Activated CD4-positive, alpha-beta T cell treated with anti-CD3 and anti-CD28 coated beads for 48 hours (primary cell): ENCODE measurements at regions not wholly inside any gene's neighbourhood (a gene's known extent, or its start where the extent isn't known, plus 50 kb on each side); places are given as distances from the start of the nearest gene placed in this dataset.

Source experiments
- DNase-seq: peaks from one replicate; pipeline ENCODE4 v3.0.0-alpha.2; 2020

DNA sequence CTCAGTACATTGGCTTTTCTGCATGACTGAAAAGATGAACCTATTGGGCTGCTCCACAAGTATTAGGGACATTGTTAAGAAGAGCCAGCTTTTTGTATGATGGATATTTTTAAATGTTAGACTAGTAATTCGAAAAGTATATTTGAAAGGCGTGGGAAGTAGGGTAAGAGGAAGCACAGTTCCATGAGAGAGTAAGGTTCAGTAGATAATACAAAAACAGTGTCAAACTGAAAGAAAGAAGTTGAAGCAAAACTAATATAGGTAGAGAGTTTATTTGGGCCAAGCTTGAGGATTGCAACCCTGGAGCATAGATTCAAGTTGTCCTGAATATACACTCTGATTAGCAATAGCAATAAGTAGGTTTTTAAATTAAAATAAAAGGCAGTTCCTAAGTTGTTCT lies 193.9 kb downstream of the RASSF9 start:
- DNase-seq, result no peak

DNA sequence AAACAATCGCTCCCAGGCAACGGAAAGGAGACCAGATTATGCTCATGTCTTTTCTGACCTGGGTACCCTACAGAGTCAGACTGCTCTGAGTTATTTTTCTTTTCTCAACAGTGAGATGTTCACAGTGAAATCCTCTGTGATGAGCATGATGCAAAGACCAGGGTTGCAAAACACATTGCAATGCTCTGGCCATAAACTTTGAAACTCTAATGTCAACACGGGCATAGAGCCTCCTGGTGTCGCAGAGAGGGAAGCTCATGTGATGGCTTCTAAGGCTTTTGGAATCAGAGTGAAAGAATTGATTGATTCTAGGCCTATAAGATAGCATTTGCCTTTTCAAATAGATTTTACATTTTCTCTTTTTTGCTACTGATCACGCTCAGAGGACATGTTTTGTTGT lies 193.4 kb downstream of the RASSF9 start:
- no peak for DNase-seq

DNA sequence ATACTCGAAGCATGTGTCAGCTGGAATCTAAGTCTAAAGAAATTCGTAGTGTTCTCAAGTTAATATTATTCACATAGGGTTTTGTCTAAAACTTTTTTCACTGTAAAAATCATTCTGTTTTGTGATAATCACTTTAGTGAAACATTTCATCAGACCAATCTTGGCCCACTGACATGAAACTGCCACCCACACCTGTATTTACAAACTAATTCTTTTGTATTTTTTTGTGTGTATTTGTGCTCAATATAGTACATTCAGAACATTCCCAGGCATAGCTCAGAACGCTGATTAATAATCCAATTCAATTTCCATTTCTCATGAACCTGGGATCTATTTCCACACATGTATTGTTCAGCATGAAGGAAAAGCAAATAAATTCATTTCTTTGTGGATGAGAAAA lies 191.7 kb downstream of the RASSF9 start:
- DNase-seq, result no peak

DNA sequence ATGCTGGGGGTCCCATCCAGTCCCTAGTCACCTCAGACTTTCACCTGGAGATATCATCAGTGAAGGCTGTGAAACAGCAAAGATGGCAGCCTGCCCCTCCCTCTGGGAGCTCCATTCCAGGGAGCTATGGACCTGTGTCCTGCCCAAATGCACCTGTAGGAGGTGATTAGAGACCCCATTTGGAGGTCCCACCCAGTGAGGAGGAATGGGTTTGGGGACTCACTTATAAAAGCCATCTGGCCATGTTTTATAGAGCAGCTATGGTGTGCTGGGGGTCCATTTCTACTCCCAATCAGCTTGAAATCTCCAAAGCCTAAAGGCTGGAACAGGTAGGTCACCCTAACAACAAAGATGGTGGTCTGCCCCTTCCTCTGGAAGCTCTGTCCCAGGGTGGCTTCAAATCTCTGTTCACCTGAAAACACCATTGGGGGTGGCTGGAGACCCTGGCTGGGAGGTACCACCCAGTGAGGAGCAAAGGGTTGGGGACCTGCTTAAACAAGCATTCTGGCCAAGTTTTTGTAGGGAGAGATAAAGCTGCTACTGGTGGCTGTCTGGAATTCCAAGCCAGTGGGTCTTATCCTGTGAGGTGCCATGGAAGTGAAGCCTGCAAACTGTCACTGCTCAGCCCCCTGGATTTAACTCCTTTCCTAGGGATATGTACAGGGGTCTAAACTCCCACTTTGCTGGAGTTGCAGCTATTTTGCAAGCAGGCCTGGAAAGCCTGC lies 182.3 kb downstream of the RASSF9 start:
- no peak for DNase-seq

DNA sequence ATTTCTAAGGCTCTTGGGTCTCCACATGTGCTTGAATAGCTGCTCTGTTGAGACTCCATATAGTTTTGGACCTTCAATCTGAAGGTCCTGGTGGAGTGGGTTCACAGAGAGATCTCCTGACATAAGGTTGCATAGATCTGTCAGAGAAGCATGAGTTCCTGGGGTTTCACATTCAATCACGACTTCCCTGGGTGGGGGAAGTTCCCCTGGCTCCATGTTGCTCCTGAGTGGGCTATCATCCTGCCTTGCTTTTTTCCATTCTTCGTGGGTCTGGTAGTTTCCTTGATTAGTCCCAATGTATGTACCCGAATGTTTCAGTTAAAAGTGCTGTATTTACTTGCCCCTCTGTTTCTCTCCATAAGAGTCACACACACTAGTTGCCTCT lies 181.8 kb downstream of the RASSF9 start:
- no peak for DNase-seq

DNA sequence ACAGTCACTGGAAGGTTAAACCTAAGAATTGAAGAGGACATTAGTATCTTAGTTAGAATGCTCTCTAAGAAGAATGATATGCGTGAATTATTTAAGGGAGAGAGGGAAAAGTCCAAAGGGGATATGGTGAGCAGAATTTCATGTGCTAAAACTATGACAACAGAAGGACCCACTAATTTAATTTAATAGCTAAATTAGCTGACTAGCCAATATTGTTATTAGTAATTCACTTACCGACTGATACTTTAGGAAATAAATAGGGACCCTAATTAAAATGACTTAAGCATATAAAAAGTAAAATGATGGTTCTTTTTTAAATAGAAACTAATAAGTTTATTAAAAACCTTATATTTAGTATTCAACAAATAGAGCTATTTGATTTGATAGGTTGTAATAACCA lies 179.6 kb downstream of the RASSF9 start:
- no peak for DNase-seq

DNA sequence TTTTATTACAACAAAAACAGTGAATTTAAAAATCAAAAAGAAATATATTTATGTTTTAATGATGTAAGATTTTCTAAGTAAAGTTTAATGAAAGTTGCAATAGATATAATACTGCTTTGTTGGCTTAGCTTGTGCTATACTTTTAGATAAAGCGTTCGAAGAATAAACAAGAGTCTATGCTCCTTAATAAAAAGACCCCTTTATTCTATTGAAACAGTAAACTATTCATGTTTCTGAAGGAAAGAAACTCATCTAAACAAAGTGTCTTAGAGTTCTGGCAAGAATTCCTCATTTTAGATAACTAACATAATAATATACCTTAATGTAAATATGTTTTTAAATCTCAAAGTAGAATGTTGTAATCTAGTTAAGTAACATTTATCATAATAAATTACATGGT lies 179.0 kb downstream of the RASSF9 start:
- no peak for DNase-seq

DNA sequence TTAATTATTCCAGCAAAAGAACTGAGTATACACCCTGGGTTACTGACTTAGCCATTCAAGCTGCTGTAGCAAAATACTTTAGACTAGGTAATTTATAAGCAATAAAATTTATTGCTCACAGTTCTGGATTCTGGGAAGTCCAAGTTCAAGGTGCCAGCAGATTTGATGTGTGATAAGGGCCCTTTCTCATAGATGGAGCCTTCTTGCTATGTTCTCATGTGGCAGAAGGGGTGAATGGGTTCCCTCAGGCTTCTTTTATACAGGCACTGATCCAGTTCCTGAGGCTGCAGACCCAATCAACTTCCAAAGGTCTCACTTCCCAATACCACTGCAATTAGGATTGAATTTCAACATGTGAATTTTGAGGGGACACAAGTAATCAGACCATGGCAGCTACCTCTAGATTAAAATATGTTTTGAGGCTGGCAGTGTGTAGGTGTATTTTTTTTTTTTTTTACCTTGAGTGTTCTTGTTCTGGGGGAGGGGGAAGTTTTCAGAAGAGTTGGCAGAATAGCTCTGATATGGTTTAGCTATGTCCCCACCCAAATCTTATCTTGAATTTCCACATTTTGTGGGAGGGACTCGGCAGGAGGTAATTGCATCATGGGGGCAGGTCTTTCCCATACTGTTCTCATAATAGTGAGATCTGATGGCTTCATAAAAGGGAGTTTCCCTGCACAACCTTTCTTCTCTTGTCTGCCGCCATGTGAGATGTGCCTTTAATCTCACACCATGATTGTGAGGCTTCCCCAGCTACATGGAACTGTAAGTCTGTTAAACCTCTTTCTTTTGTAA lies 178.2 kb downstream of the RASSF9 start:
- no peak for DNase-seq

DNA sequence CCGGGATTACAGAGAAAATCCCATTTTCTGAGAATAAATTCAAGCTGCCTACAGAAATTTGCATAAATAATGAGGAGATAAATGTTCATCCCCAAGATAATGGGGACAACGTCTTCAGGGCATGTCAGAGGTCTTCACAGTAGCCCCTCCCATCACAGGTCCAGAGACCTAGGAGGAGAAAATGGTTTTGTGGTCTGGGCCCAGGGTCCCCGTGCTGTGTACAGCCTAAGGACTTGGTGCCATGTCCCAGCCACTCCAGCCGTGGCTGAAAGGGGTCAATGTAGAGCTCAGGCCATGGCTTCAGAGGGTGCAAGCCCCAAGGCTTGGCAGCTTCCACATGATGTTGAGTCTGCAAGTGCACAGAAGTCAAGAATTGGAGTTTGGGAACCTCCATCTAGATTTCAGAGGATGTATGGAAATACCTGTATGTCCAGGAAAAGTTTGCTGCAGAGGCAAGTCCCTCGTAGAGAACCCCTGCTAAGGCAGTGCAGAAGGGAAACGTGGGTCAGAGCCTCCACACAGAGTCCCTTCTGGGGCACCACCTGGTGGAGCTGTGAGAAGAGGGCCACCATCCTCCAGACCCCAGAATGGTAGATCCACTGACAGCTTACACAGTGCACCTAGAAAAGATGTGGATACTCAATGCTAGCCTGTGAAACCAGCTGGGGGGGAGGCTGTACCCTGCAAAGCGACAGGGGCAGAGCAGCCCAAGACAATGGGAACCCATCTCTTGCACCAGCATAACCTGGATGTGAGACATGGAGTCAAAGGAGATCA lies 176.3 kb downstream of the RASSF9 start:
- no peak for DNase-seq

DNA sequence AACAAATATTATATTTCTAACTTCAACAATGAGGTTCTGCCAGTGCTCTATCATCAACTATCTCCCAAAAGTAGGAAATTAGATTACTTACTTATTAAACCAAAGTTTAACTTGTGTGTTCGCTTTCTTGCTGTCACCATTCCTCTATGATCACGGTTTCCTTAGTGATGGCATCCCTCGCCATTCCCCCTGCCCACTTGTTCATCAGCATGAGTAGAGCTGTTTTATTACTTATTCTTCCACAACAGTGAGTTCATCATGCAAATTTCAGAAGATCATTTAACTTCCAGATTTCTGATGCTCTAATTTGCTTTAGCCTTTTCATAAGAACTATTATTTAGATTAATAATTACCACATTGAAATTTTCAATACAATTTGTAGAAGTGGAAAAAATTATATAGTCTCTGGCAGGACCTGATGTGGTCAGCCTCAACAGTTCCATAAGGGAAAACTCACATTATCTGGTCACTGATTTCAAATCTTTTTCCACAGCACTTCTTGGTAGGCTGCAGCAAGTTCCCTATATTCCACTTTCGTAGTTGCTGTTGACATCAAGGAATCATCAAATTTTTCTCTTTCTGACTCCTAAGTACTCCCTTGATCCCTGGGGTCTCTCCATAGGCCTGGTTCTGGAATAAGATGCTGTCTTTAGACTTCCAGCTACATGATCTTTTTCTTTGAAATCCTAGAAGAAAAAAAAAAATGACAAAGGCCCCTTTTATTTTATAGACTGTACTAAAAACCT lies 174.6 kb downstream of the RASSF9 start:
- no peak for DNase-seq

DNA sequence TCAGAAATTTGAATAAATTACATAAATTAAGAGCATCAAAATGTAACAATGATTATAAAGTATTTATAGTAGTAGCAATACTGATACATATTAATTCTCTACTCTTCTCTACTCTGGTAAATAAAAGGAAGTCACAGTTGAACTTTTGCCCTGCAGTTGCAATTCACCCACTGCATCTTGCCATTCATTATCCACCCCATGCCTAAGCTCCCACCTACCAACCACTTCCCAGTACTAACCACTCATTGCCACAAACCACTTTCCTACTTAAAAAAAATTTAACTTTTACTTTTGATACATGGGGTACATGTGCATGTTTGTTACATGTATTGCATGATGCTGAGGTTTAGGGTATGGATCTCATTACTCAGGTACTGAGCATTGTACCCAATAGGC lies 174.0 kb downstream of the RASSF9 start:
- no peak for DNase-seq

DNA sequence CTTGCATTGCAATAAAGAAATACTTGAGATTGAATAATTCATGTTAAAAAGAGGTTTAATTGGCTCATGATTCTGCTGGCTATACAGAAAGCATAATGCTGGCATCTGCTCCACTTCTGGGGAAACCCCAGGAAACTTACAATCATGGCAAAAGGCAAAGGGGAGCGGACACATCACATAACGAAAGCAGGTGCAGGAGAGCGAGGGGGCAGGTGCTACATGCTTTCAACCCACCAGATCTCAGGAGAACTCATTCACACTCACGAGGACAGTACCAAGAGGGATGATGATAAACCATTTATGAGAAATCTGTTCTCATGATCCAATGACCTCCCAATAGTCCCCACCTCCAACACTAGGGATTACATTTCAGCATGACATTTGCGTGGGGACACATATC lies 172.6 kb downstream of the RASSF9 start:
- no peak for DNase-seq

DNA sequence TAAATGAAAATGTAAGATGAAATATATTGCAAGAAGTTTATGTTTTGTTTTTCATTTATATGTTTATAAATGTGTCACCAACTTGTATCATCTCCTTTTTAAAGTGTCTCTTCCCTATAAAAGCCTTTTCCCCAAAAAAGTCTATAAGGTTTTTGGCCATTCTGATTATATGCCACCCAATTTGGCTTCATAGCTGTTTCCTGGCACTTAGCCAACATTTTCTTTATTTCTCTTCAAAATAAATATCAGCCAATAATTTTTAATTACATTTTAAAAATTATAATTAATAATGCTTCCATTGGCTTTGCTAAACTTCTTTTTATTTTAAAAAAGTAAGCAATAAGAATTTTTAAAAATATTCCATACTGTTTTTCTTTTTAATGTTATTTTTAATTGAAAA lies 171.8 kb downstream of the RASSF9 start:
- DNase-seq, result no peak

DNA sequence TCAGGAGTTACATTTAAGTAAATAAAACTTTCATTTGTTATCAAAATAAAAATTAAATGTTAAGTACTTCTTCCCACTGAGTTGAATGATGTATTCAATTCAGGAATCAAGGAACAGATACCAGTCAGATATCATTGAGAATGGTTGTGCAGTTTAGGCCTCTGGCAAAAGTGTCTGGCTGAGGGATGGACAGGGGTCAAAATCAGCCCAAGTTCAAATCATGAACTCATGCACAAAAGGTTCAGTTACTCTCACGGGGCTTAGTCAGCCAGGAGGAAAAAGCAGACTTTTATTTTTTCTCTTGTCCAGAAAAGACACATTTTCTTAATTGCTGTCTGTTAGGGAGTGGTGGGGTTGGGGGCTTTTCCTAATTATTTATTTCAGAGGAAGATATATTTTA lies 166.3 kb downstream of the RASSF9 start:
- no peak for DNase-seq

DNA sequence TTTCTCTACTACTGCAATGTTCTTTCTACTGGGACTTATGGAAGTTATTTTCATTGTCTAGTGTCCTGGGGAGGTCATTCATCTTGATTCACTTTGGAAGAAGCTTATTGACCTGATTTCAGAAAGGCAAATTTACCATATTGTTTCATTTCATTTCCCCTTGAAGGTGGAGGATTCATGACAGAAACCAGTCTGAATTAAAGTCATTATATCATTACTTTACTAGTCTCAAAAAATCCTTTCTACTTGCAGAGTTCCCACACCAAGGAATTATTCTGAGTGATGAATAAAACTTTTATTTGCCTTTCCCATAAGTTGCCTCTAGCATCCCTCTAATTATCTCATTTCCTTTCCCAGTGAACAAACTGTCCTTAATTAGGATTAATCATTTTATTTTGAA lies 163.8 kb downstream of the RASSF9 start:
- DNase-seq, result no peak

DNA sequence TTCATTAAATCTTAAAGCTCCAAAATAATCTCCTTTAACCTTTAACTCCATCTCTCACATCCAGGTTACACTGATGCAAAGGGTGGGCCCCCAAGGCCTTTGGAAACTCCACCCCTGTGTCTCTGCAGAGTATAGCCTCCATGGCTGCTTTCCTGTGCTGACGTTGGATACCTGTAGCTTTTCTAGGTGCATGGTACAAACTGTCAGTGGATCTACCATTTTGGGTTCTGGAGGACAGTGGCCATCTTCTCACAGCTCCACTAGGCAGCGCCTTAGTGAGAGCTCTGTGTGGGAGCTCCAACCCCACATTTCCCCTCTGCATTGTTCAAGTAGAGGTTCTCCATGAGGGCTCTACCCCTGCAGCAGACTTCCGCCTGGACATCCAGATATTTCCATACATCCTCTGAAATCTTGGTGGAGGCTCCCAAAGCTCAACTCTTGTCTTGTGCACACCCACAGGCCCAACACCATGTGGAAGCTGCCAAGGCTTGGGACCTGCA lies 162.2 kb downstream of the RASSF9 start:
- DNase-seq, result no peak

DNA sequence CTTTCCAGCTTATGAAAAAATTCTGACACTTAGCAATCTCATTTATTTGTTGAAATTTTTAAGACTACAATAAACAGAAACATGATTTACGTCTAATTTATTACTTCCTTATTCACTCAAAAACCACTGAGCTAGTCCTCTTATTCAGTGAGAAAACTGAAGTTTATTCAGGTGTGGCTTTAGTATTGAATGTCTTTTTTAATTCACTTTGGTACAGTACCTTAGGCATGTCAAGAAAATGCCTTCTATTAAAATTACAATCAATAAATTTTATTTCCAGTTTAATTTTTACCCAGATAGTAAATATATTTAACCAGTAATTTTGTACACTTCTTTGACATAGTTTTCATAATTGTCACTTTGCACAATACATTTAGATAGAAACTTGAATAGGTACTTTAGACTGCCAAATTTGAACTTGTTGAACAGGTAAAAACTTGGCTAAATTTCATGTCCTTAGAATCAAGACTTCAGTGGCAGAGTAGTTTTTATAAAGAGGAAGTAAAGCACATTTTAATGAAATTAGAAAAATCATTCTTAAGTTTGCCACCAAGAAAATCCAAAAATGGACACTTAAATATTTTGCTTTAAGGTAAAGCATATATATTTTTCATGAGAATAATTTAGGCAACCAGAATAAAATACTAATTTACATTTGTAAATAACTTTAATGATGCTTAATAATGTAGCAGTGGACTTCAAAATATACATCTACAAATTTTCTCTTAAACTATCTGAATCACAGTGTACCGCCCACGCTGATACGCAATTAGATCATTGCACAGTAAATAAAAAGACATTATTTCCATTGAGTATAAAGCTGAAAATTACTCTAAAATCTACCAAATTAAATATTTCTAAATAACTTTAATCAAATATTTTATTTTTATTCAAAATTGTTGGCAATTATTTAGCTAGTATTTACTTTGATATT lies 159.1 kb downstream of the RASSF9 start:
- DNase-seq, result no peak

DNA sequence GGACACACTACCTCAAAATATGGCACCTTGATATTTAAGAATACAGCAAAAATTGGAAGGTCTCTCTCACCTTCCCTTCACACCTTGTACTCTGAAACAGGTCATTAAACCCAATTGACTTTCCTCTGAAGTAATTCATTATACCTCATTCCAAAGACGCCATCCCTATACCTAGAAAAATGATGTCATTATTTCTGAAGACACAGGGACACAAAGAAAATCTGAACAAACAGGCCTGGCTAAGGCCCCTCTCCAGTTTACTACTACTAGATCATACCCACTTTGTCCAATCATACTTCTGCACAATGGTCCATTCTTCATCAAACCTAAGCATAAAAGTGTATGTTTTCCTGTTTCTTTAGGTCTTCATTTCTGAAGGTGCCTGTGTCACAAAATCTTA lies 156.9 kb downstream of the RASSF9 start:
- no peak for DNase-seq

DNA sequence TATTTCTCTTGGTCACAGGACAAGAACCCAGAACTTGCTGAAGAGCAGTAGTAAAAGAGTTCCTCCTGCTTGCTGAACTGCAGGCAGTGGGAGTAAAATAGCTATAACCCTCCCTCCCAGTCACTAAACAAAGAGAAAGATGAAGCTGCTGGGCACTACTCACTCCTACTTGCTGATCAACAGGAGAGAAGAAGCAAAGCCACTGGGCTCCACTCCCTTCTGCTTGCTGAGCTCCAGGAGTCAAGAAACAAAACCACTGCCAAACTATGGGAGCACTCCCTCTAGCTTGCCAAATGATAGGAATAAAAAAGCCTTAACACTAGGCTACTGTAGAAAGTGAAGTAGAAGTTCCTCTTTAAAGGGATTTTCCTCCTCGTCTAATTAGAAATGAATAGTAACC lies 155.3 kb downstream of the RASSF9 start:
- DNase-seq, result no peak

DNA sequence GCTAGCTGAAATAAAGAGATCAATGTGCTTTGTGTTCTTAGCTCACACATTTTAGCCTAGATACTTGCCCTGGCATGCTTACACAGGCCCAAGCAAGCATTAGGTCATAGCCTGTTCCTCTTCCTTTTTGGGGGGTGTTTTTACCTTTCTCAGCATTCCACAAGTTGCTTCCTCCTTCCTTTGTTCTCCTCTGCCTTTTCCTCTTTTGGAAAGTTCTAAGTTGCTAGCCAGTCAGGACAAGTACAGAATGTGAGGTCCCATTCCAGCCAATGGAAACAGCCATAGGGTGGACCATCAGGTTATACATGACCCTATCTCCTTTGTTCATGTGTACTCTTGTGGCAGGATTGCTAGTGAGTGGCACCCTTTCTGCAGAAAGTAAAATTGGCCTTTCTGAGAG lies 154.9 kb downstream of the RASSF9 start:
- no peak for DNase-seq

DNA sequence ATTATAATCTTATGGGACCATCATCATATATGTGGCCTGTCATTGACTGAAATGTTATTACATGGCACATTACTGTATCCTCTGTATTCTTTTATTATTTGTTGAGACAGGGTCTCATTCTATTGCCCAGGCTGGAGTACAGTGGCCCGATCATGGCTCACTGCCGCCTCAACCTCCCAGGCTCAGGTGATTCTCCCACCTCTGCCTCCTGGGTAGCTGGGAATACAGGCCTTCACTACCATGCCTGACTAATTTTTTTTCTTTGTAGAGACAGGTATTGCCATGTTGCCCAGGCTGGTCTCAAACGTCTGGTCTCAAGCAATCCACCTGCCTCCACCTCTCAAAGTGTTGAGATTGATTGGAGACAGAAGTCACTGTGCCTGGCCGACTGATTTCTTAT lies 153.2 kb downstream of the RASSF9 start:
- DNase-seq, result no peak

DNA sequence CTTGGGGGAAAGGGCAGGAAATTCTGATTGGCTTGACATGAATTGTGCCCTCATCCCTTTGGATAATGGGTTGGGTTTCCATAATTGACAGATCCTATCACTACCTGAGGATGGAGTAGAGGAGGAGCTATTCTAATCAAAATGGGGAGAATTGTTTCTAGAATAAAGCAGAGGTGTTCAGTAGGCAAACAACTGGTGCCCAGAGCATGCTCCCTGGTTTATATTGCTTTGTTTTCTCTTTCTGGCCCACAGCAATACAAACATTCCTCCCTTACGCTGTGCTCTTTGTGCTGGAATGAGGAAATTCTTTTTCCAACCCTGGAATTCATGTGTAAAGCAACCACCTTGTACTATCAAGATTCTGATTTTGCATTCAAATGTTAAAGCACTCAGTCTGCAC lies 147.4 kb downstream of the RASSF9 start:
- no peak for DNase-seq
